DOHH2 (cell line): ENCODE measurements at regions not wholly inside any gene's neighbourhood (a gene's known extent, or its start where the extent isn't known, plus 50 kb on each side); places are given as distances from the start of the nearest gene placed in this dataset.

Experiments used
- EZH2phosphoT487 ChIP-seq: fragments of 200-600 bp; sonication (generic); IDR thresholded peaks from 2 replicates; pipeline ENCODE4 v1.6.1; 2017; ENCODE audit warnings: borderline replicate concordance, mild to moderate bottlenecking, antibody characterized with exemption, low read length, moderate library complexity, mixed read lengths
- TF ChIP-seq, protein P1 (sequence below): fragments of 200-600 bp; sonication (generic); IDR thresholded peaks from one replicate; pipeline ENCODE4 v1.5.1; 2014; ENCODE audit warnings: antibody characterized with exemption, mild to moderate bottlenecking, low read depth, low read length; ENCODE audit not compliant: poor library complexity, severe bottlenecking

DNA sequence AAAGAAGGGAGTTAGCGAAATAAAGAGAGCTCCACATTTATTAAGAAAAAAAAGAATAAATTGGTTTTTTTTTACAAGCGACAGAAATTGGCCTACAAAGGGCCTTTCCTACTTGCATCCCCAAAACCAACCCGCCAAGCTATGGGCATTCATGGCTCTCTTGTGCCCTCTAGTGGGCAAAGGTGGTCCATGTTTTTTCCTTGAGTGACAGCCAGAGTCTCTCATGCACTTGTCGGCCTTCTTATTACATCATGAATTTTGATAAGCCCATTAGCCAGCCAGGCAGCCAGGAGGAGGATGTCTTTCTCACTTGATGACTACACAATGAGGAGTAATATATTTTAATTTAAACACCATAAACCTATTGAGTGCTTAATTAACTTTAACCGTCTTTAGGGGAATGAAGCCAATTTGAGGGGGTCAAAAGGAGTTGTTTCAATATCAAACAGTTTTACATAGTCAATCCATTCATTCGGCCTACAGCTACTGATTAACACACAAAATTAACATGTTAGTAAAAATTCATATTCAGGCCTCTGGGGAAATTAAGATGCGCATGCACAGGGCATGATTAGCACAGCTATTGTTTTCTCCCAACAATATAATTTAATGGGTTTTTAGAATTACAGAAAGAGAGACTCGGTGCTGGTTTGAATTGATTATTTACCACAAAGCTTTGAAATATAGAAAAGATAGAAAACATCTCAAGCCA is 85.5 kb downstream of the RCN1 start:
- TF ChIP-seq, protein P1, sequence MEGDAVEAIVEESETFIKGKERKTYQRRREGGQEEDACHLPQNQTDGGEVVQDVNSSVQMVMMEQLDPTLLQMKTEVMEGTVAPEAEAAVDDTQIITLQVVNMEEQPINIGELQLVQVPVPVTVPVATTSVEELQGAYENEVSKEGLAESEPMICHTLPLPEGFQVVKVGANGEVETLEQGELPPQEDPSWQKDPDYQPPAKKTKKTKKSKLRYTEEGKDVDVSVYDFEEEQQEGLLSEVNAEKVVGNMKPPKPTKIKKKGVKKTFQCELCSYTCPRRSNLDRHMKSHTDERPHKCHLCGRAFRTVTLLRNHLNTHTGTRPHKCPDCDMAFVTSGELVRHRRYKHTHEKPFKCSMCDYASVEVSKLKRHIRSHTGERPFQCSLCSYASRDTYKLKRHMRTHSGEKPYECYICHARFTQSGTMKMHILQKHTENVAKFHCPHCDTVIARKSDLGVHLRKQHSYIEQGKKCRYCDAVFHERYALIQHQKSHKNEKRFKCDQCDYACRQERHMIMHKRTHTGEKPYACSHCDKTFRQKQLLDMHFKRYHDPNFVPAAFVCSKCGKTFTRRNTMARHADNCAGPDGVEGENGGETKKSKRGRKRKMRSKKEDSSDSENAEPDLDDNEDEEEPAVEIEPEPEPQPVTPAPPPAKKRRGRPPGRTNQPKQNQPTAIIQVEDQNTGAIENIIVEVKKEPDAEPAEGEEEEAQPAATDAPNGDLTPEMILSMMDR = peak; percentile 68
- TF ChIP-seq EZH2phosphoT487 = no peak
